GM18909 (cell line): ENCODE measurements at regions not wholly inside any gene's neighbourhood (a gene's known extent, or its start where the extent isn't known, plus 50 kb on each side); places are given as distances from the start of the nearest gene placed in this dataset.
"Not testable (repeated sequence)": the region's sequence is repeated elsewhere in the genome, so short reads cannot be mapped to it uniquely, and the experiment has no call there.

ENCODE experiments used
- ATAC-seq: cut with Tn5 transposase; IDR thresholded peaks from one replicate; pipeline ENCODE4 v1.9.1; 2021; ENCODE audit warnings: mild to moderate bottlenecking; ENCODE audit not compliant: unreplicated experiment, poor library complexity

GRCh38 chr1:58964880-58965279 is 181.0 kb upstream of the JUN start:
- ATAC-seq, result no peak

- no peak for ATAC-seq
Observed at GRCh38 chr1:58966103-58966916, 182.5 kb upstream of the JUN start.

GRCh38 chr1:58966917-58967740 is 183.3 kb upstream of the JUN start:
- no peak for ATAC-seq

- ATAC-seq, result peak; percentile 83
Observed at GRCh38 chr1:58968360-58968952, 184.6 kb upstream of the JUN start.

- not testable (repeated sequence) for ATAC-seq
Observed at GRCh38 chr1:58969176-58969575, 185.3 kb upstream of the JUN start.

- ATAC-seq, result no peak
Observed at GRCh38 chr1:58971629-58972140, 187.8 kb upstream of the JUN start.

GRCh38 chr1:58975888-58976287 is 192.0 kb upstream of the JUN start:
- ATAC-seq, result no peak

GRCh38 chr1:58976294-58976693 is 192.4 kb upstream of the JUN start:
- ATAC-seq, result no peak

GRCh38 chr1:58977598-58977997 is 193.8 kb upstream of the JUN start:
- ATAC-seq, result no peak

- no peak for ATAC-seq
Observed at GRCh38 chr1:58978096-58978495, 194.2 kb upstream of the JUN start.

- ATAC-seq, result no peak
Observed at GRCh38 chr1:58979086-58979485, 195.2 kb upstream of the JUN start.

GRCh38 chr1:58979677-58980076 is 195.8 kb upstream of the JUN start:
- ATAC-seq, result no peak

- ATAC-seq, result no peak
Observed at GRCh38 chr1:58981392-58981791, 197.5 kb upstream of the JUN start.

- ATAC-seq, result no peak
Observed at GRCh38 chr1:58982259-58982998, 198.6 kb upstream of the JUN start.

- ATAC-seq, result no peak
Observed at GRCh38 chr1:58983162-58983561, 199.3 kb upstream of the JUN start.

GRCh38 chr1:58983633-58984245 is 199.9 kb upstream of the JUN start:
- no peak for ATAC-seq

GRCh38 chr1:58986996-58987767 is 203.3 kb upstream of the JUN start:
- ATAC-seq, result no peak

- ATAC-seq, result no peak
Observed at GRCh38 chr1:58988752-58989151, 204.9 kb upstream of the JUN start.

GRCh38 chr1:58989845-58990244 is 206.0 kb upstream of the JUN start:
- no peak for ATAC-seq
